OCI-LY3 (cell line): ENCODE measurements at regions not wholly inside any gene's neighbourhood (a gene's known extent, or its start where the extent isn't known, plus 50 kb on each side); places are given as distances from the start of the nearest gene placed in this dataset.

Source experiments
- H2AFZ ChIP-seq: fragments of 200-600, 300-600 bp; shearing (Covaris generic); 2 replicates; pipeline ENCODE4 v1.6.0; 2014; ENCODE audit warnings: antibody characterized with exemption, low read depth, low read length
- H3K27ac ChIP-seq: fragments of 200-600, 300-600 bp; sonication (generic); 2 replicates; pipeline ENCODE4 v1.5.1; 2014; ENCODE audit warnings: mild to moderate bottlenecking, low read length, moderate library complexity, mixed read lengths
- H3K27me3 ChIP-seq: fragments of 200-600, 300-600 bp; sonication (generic); 2 replicates; pipeline ENCODE4 v1.6.1; 2014; ENCODE audit warnings: low read depth, low read length, mixed read lengths
- H3K36me3 ChIP-seq: fragments of 200-600, 300-600 bp; sonication (generic); replicated peaks from 2 replicates; pipeline ENCODE3; 2014; ENCODE audit warnings: low read depth, low read length, mixed read lengths
- H3K4me1 ChIP-seq: fragments of 300-600, 200-600 bp; sonication (generic); 2 replicates; pipeline ENCODE4 v1.6.1; 2014; ENCODE audit warnings: low read length, mixed read lengths
- H3K4me2 ChIP-seq: fragments of 200-600, 300-600 bp; sonication (generic); 2 replicates; pipeline ENCODE4 v1.6.1; 2014; ENCODE audit warnings: low read length, mixed read lengths
- H3K4me3 ChIP-seq: fragments of 300-600, 200-600 bp; sonication (generic); 2 replicates; pipeline ENCODE4 v1.5.1; 2014; ENCODE audit warnings: antibody characterized with exemption, mild to moderate bottlenecking, low read length, moderate library complexity
- H3K79me2 ChIP-seq: fragments of 300-600, 200-600 bp; shearing (Covaris generic); 2 replicates; pipeline ENCODE4 v1.6.1; 2014; ENCODE audit warnings: mild to moderate bottlenecking, low read length, mixed read lengths
- H3K9ac ChIP-seq: fragments of 300-600, 200-600 bp; shearing (Covaris generic); 2 replicates; pipeline ENCODE4 v1.6.0; 2014; ENCODE audit warnings: mild to moderate bottlenecking, low read length, moderate library complexity
- H3K9me3 ChIP-seq: fragments of 200-600, 300-600 bp; shearing (Covaris generic); 2 replicates; pipeline ENCODE4 v1.6.1; 2014; ENCODE audit warnings: low read length, mixed read lengths; ENCODE audit not compliant: insufficient read depth
- H4K20me1 ChIP-seq: fragments of 200-600, 300-600 bp; sonication (generic); 2 replicates; pipeline ENCODE4 v1.6.1; 2016; ENCODE audit warnings: low read length, mixed read lengths; ENCODE audit not compliant: insufficient read depth
- EZH2phosphoT487 ChIP-seq: fragments of 200-600 bp; shearing (Covaris generic); IDR thresholded peaks from 2 replicates; pipeline ENCODE4 v1.6.1; 2018; ENCODE audit warnings: antibody characterized with exemption, mixed run types, low read depth
- TF ChIP-seq, protein P1 (sequence below): fragments of 200-600, 300-600 bp; sonication (generic); IDR thresholded peaks from 2 replicates; pipeline ENCODE4 v1.5.1; 2014; ENCODE audit warnings: antibody characterized with exemption, low read length, low read depth

DNA sequence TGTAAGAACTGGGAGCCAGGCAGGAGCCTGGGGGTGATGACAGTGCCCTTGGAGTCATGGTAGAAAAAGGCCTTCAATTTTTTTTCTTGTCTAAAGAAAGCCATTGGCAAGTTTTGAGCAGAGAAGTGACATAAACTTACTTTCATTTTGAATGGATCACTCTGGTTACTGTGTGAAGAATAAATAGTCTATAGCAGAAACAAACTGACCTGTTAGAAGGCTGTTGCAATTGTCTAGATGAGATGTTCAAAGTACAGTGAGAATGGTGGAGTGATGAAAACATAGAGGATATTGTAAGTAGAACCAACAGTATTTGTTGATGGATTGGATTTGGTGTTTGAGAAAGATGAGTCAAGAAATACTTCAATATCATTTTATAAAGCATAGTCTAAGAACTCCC lies 439.9 kb downstream of the TBL1XR1 start:
- TF ChIP-seq EZH2phosphoT487: no peak
- TF ChIP-seq, protein P1, sequence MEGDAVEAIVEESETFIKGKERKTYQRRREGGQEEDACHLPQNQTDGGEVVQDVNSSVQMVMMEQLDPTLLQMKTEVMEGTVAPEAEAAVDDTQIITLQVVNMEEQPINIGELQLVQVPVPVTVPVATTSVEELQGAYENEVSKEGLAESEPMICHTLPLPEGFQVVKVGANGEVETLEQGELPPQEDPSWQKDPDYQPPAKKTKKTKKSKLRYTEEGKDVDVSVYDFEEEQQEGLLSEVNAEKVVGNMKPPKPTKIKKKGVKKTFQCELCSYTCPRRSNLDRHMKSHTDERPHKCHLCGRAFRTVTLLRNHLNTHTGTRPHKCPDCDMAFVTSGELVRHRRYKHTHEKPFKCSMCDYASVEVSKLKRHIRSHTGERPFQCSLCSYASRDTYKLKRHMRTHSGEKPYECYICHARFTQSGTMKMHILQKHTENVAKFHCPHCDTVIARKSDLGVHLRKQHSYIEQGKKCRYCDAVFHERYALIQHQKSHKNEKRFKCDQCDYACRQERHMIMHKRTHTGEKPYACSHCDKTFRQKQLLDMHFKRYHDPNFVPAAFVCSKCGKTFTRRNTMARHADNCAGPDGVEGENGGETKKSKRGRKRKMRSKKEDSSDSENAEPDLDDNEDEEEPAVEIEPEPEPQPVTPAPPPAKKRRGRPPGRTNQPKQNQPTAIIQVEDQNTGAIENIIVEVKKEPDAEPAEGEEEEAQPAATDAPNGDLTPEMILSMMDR: no peak
- Histone ChIP-seq H4K20me1 (no peaks in the 10 kb centered on the region), H3K27ac (no peak overlapping the region), H2AFZ (no peak overlapping the region), H3K4me1 (no peaks in the 10 kb centered on the region), H3K36me3 (no peaks in the 10 kb centered on the region), H3K79me2 (no peaks in the 10 kb centered on the region), H3K27me3 (no peaks in the 10 kb centered on the region), H3K9me3 (no peaks in the 10 kb centered on the region), H3K4me2 (no peak overlapping the region), H3K4me3 (no peak overlapping the region), H3K9ac (no peak overlapping the region)

DNA sequence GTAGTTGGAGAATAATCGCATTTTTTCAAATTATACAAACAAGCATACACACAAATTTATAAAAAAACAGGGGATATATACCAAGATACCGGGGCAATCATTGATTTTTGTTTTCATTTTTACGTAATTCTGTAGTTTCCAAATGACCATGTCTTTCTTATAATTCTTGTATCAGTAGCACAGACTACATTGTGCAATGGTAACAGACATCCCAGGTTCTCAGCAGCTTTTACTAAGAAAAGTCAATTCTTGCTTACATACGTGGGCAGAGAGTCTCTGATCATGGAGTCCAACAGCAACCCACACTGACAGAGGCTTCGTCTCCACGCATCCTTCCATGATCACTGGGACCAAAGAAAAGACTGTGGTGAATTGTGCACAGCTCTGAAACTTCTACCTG lies 441.3 kb downstream of the TBL1XR1 start:
- H3K9ac ChIP-seq: no peak overlapping the region
- H4K20me1 ChIP-seq: no peaks in the 10 kb centered on the region
- no peaks in the 10 kb centered on the region for H3K4me1 ChIP-seq
- H3K4me2 ChIP-seq: no peak overlapping the region
- no peak overlapping the region for H3K4me3 ChIP-seq
- H3K27ac ChIP-seq: no peak overlapping the region
- TF ChIP-seq EZH2phosphoT487: no peak
- TF ChIP-seq, protein P1: no peak
- no peaks in the 10 kb centered on the region for H3K79me2 ChIP-seq
- no peaks in the 10 kb centered on the region for H3K9me3 ChIP-seq
- no peak overlapping the region for H2AFZ ChIP-seq
- no peaks in the 10 kb centered on the region for H3K27me3 ChIP-seq
- no peaks in the 10 kb centered on the region for H3K36me3 ChIP-seq

DNA sequence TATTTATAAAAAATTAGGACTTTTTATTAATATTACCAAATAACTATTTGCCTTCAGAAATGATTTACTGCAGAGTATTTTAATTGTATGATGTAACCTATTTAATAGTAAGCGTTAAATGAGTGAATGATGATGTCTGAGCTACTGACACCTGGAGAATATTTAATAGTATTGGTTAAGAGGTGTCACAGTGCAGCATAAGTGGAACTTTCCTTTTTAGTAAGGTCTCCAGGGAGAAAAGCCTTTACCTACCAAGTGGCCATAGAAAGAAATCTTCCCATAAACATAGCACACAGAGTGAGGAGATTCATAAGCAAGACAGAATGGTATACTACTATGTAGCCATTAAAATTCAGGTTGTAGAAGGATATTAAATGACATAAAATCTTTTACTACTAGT lies 441.7 kb downstream of the TBL1XR1 start:
- no peaks in the 10 kb centered on the region for H3K79me2 ChIP-seq
- H3K27me3 ChIP-seq: no peaks in the 10 kb centered on the region
- no peak overlapping the region for H3K4me3 ChIP-seq
- no peak overlapping the region for H3K9ac ChIP-seq
- H3K36me3 ChIP-seq: no peaks in the 10 kb centered on the region
- no peaks in the 10 kb centered on the region for H4K20me1 ChIP-seq
- H3K4me1 ChIP-seq: no peaks in the 10 kb centered on the region
- H3K4me2 ChIP-seq: no peak overlapping the region
- TF ChIP-seq, protein P1: no peak
- TF ChIP-seq EZH2phosphoT487: no peak
- no peak overlapping the region for H3K27ac ChIP-seq
- no peaks in the 10 kb centered on the region for H3K9me3 ChIP-seq
- H2AFZ ChIP-seq: no peak overlapping the region

DNA sequence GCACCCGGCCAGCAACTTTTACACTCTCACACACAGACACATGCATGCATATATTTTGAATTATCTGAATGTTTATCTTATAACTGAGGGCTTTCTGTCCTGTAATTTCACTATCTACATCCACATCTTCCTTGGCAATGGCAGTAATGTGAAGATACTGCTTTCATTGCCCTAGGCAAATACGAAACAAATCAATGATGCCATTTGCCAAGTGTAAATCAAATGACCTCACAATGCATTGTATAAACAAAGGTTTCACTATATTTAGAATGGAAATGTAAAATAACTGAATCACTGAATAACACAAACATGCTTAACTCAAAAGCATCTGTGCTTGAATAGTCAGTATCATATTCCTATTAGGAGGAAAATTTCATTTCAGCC lies 455.6 kb downstream of the TBL1XR1 start:
- H3K79me2 ChIP-seq: no peaks in the 10 kb centered on the region
- no peak overlapping the region for H3K27ac ChIP-seq
- TF ChIP-seq, protein P1: no peak
- no peak for TF ChIP-seq EZH2phosphoT487
- H2AFZ ChIP-seq: no peak overlapping the region
- H3K9me3 ChIP-seq: no peaks in the 10 kb centered on the region
- H3K4me3 ChIP-seq: no peak overlapping the region
- H4K20me1 ChIP-seq: no peaks in the 10 kb centered on the region
- H3K4me2 ChIP-seq: no peak overlapping the region
- H3K9ac ChIP-seq: no peak overlapping the region
- H3K4me1 ChIP-seq: no peaks in the 10 kb centered on the region
- no peaks in the 10 kb centered on the region for H3K27me3 ChIP-seq
- H3K36me3 ChIP-seq: no peaks in the 10 kb centered on the region
